ENCODE measurements at regions not wholly inside any gene's neighbourhood (a gene's known extent, or its start where the extent isn't known, plus 50 kb on each side); places are given as distances from the start of the nearest gene placed in this dataset.

DNA sequence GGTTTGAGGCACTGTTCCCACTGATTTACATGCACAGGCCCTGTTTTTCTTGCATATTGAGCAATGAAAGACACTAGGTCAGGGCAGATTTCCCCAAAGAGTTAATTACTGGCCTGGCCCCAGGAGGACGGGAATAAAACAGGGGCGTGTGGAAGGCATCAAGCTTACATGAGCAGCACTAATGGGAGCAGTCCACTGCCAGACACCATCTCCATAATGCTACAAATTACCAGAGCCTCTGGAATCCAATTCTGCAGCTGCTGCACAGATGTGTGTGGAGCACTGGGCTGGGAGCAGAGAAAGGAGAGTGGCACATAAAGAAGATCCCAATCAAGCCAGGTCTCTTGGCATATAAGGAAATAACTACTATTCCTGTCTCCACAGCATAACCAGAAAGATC is 96.9 kb downstream of the CCDC34 start:
- no peak for TF ChIP-seq POLR2AphosphoS5 (IDR thresholded peaks at IDR 0.05; ENCODE audit: low read depth, low read length)
- TF ChIP-seq, protein P1, sequence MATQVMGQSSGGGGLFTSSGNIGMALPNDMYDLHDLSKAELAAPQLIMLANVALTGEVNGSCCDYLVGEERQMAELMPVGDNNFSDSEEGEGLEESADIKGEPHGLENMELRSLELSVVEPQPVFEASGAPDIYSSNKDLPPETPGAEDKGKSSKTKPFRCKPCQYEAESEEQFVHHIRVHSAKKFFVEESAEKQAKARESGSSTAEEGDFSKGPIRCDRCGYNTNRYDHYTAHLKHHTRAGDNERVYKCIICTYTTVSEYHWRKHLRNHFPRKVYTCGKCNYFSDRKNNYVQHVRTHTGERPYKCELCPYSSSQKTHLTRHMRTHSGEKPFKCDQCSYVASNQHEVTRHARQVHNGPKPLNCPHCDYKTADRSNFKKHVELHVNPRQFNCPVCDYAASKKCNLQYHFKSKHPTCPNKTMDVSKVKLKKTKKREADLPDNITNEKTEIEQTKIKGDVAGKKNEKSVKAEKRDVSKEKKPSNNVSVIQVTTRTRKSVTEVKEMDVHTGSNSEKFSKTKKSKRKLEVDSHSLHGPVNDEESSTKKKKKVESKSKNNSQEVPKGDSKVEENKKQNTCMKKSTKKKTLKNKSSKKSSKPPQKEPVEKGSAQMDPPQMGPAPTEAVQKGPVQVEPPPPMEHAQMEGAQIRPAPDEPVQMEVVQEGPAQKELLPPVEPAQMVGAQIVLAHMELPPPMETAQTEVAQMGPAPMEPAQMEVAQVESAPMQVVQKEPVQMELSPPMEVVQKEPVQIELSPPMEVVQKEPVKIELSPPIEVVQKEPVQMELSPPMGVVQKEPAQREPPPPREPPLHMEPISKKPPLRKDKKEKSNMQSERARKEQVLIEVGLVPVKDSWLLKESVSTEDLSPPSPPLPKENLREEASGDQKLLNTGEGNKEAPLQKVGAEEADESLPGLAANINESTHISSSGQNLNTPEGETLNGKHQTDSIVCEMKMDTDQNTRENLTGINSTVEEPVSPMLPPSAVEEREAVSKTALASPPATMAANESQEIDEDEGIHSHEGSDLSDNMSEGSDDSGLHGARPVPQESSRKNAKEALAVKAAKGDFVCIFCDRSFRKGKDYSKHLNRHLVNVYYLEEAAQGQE (IDR thresholded peaks at IDR 0.05; ENCODE audit: insufficient read depth in 1 of 2, low read depth in 2 of 2, low read length in 2 of 2), result no peak
- TF ChIP-seq TAF1 (IDR thresholded peaks at IDR 0.05; ENCODE audit: borderline replicate concordance, insufficient read depth, low read length), result no peak
- TF ChIP-seq SIN3A (IDR thresholded peaks at IDR 0.05; ENCODE audit: borderline replicate concordance, insufficient read depth, low read length), result no peak
